Dedifferentiated amniotic fluid mesenchymal stem cell (primary cell): ENCODE measurements at regions not wholly inside any gene's neighbourhood (a gene's known extent, or its start where the extent isn't known, plus 50 kb on each side); places are given as distances from the start of the nearest gene placed in this dataset.
"Not testable (repeated sequence)": the region's sequence is repeated elsewhere in the genome, so short reads cannot be mapped to it uniquely, and the experiment has no call there.

Experiments
- DNase-seq: peaks from one replicate; pipeline ENCODE4 v3.0.0-alpha.2; 2016; ENCODE audit errors: extremely low spot score

DNA sequence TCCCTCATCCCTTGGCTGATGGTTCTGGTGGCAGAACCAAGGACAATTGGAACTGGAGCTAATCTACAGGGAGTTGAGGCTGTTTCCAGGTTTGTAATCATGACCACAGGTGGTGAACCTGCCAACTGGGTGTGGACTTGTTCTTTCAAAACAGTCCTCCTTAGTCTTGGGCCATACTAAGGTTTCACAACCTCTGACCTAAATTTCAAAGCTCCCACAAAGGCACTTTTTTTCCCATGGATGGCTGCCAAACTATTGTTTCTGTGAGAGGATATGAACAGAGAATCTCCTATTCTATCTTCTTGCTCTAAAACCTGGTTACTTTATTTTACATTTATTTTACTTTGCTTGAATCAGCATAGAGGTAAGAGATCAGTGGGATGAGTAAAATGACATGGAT is 106.5 kb upstream of the IZUMO3 start:
- DNase-seq = no peak

DNA sequence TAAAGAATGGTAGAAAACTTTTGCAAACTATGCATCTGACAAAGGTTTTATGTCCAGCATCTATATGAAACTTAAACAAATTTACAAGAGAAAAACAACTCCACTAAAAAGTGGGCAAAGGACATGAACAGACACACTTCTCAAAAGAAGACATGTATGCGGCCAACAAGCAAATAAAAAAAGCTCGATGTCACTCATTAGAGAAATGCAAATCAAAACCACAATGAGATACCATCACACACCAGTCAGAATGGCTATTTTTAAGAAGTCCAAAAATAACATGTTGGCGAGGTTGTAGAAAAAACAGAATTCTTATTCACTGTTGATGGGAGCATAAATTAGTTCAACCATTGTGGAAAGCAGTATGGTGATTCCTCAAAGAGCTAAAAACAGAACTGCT is 83.1 kb upstream of the IZUMO3 start:
- DNase-seq = not testable (repeated sequence)

DNA sequence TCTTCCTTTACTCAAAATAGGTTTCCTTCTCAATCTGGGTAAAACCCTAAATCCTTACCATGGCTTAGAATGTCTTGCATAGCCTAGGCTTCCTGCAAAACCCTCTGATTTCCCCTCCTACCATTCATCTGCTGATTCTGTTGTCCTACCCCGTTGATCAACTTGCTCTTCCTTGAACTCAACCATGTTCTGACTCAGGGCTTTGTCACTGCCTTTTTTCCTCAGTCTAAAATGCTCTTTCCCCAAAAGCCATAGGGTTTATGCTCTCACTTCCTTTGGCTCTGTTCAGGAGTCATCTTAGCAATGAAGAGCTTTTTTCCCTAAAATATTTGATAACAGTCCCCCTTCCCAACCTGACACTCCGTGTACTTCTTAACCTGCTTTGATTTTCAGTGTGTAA is 79.4 kb upstream of the IZUMO3 start:
- DNase-seq = no peak

DNA sequence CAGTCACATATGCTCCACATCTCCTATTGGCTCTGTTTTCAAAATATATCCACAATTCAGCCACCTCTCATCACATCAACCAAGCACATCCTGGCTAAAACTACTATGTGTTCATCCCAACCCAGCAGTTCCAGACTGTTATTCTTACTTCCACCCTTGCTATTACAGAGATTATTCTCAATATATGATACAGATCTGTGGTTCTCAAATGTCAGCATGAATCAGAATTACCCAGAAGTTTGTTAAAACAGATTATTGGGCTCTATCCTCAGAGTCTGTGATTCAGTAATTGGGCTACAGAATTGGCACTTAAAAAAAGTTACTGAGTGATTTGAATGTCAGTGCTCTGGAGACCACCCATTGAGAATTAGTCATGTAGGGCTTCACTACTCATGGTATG is 78.8 kb upstream of the IZUMO3 start:
- DNase-seq = no peak

DNA sequence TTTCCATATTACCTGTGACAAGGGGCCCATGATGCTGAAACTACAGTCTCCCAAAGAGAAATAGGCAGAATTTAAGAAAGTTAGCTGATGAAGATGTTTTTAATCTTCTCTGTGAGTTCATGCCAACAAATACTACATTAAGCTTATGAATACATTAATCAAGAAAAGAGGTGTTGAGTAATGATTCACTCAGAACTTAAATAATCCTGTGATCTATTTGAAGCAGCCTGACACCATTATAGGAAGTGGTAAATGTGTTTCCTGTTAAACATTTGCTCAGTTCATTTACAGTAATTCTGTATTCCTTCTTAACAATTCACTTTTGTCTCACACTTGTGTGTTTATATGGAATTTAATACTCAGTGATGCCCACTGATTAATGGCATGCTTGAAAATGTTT is 75.0 kb upstream of the IZUMO3 start:
- no peak for DNase-seq

DNA sequence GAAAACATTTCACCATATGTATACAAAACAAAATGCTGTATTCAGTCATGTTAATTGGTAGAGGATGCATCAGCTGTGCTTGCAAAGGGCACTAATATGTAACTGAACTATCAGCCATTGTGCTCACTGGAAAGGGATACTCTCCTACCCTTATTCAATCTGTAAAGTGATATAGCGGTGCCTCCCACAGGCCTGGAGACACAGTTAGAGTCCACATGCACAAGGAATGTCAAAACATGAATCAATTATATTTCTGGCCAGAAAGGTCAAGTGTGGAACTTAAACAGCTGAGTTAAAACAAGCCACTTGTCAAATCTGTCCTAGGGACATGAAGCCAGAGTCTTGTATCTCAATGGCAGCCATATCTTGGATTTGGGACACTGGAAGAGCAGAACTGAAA is 71.2 kb upstream of the IZUMO3 start:
- DNase-seq = no peak

DNA sequence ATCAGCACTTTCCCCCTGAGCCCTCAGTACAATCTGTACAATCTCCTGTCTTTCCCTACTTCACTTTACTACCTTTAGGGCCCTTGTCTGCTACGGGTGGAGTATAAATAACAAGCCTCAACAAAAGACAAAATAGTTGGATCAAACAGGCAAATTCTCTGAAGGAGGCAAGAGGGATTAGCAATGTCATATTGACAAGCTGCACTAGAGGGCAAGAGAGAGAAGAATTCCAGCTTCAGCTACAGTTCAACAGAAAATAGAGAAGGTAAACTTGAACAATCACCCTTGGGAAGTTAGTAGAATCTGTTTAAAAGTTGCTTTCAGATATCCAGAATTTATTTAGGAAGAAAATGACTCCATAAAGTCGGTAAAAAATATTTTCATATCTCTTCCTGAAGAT is 68.4 kb upstream of the IZUMO3 start:
- DNase-seq = no peak

DNA sequence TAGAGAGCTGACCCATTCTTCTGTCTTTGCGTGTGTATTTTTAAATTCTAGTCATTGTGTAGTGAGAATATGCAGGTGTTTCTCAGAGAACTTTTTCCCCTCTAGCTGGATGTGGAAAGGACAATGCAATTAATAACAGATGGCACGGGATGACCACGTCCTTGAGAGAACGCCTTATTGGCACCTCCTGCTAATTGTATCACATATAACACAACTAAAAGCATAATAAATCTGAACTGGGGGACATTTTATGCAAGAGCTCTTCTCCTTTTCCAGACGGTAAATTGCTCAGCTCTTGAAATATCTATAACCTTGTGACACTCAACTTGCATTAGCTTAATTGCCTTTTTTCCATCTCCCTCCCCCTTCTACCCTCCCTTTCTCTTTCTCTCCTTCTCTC is 62.9 kb upstream of the IZUMO3 start:
- DNase-seq = no peak

DNA sequence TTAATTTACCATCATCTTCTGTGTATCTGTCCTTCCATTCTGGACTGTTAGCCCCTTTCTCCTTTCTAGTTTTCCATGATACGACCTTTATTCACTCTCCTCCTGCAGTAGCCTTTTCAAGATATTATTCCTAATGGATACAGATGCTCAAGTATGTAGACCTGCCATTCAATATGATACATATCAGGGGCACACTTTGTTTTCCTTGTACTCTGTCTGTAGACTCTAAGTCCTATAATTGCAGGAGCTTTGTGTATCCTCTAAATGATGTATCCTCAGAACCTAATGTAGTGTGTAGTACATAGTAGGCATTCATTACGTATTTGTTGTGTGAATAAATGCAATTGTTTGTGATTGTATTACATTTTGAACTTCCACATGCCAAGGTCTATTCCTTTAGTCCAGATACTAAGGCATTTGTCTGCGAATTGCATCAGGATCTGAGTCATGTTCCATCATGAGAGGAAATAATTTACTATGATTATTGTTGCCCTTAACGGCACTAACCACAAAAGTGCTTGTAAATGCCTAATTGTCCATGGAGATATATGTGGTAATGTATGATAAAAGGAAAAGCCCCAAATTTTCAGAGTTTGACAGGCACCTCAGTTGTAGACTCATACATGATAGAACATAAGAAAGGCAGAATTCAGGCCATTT is 57.1 kb upstream of the IZUMO3 start:
- no peak for DNase-seq
